ENCODE measurements at regions not wholly inside any gene's neighbourhood (a gene's known extent, or its start where the extent isn't known, plus 50 kb on each side); places are given as distances from the start of the nearest gene placed in this dataset.

GRCh38 chr16:86319585-86320236 lies 190.6 kb upstream of the FOXF1 start:
- no peak for DNase-seq (ENCODE audit: low spot score)

GRCh38 chr16:86320237-86320595 lies 190.1 kb upstream of the FOXF1 start:
- no peak for TF ChIP-seq CTCF (IDR thresholded peaks at IDR 0.05; ENCODE audit: extremely low read depth, missing control alignments)
- no peak for DNase-seq (ENCODE audit: low spot score)

More at GRCh38 chr16:86319585-86320236, 190.6 kb upstream of the FOXF1 start:
- TF ChIP-seq CTCF (IDR thresholded peaks at IDR 0.05; ENCODE audit: extremely low read depth, missing control alignments) = no peak

- no peak for DNase-seq (ENCODE audit: low spot score)
- TF ChIP-seq CTCF (IDR thresholded peaks at IDR 0.05; ENCODE audit: extremely low read depth, missing control alignments) = no peak
These were observed 188.8 kb upstream of the FOXF1 start for GRCh38 chr16:86321491-86321890.

- TF ChIP-seq CTCF (IDR thresholded peaks at IDR 0.05; ENCODE audit: extremely low read depth, missing control alignments) = no peak
- DNase-seq (ENCODE audit: low spot score) = no peak
These were observed 188.0 kb upstream of the FOXF1 start for GRCh38 chr16:86322283-86322682.

- no peak for DNase-seq (ENCODE audit: low spot score)
- no peak for TF ChIP-seq CTCF (IDR thresholded peaks at IDR 0.05; ENCODE audit: extremely low read depth, missing control alignments)
These were observed 187.5 kb upstream of the FOXF1 start for GRCh38 chr16:86322806-86323205.

- TF ChIP-seq CTCF (IDR thresholded peaks at IDR 0.05; ENCODE audit: extremely low read depth, missing control alignments) = no peak
- DNase-seq (ENCODE audit: low spot score) = no peak
These were observed 186.0 kb upstream of the FOXF1 start for GRCh38 chr16:86324320-86324719.

- no peak for TF ChIP-seq CTCF (IDR thresholded peaks at IDR 0.05; ENCODE audit: extremely low read depth, missing control alignments)
- DNase-seq (ENCODE audit: low spot score) = no peak
These were observed 185.0 kb upstream of the FOXF1 start for GRCh38 chr16:86325360-86325759.
